HG03135 (cell line): ENCODE measurements at regions not wholly inside any gene's neighbourhood (a gene's known extent, or its start where the extent isn't known, plus 50 kb on each side); places are given as distances from the start of the nearest gene placed in this dataset.
"Not testable (repeated sequence)": the region's sequence is repeated elsewhere in the genome, so short reads cannot be mapped to it uniquely, and the experiment has no call there.

ENCODE experiments used
- ATAC-seq: cut with Tn5 transposase; IDR thresholded peaks from one replicate; pipeline ENCODE4 v1.9.1; 2021; ENCODE audit warnings: mild to moderate bottlenecking, moderate library complexity; ENCODE audit not compliant: unreplicated experiment

DNA sequence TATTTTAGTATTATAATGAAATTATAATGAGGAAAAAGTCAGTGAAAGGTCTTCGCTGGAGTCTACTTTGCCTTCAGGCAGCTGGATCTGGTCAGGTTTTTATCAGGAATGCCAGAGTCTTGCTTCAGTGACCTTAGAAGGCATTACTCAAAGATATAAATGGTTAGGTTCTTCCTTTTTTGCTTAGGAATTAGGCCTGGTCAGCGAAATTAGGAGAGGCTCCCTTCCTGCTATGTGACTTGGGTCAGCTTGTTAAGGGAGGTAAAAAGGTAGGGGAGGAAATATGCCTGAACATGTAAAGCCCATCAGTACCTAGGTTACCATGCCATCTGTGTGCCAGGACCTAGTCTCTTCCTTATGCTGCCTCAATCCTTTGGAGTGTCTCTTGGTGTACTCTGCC lies 115.1 kb downstream of the OTOR start:
- ATAC-seq: no peak

DNA sequence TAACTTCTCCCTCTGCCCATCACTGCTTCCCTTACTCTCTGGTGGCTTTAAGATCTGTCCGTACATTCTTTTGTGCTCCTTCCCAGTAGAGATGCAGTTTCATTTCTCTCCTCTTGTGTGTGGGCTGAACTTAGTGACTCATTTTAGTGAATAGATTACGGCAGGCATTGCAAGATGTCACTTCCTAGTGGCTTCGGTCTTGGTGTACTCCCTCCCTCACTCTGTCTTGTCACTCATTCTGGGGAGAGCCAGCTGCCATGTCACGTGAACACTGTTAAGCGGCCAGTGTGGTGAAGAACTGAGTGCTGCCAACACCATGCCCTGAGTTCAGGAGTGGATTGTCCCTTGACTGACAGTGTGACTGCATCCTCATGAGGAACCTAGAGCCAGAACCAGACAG lies 115.9 kb downstream of the OTOR start:
- no peak for ATAC-seq

DNA sequence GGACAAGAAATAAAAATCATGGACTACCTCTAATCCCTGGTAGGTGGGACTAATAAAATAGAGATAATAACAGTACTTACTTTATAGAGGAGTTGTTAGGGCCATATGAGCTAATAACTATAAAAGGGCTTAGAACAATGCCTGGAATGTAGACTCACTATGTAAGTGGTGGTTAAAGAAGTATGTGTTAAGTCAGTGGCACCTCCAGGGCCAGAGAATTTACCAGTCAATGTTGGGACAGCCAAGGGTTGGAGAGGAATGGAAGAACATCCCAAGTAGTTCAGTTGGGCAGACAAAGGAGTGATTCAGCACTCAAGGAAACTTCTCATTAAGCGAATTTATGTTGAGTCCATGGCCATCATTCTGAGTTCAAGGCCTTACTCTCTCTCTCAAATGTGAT lies 116.8 kb downstream of the OTOR start:
- ATAC-seq: no peak

DNA sequence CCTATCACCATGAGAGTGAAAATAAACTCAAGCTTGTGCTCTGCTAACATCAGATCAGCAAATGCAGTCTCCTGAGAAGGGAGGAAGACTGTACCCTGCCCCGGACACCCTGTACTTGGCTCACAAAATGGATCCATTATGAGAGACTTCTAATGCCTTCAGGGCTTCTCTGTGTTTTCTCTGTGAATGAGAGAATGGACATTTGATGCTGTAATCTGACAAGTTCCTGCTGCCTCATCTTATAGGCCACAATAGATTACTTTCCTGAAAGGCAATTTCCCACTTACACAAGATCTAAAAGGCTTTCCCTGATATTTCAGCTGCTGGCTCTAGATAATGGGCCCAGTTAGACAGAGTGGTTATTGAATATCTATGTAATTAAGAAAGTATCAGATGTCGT lies 117.2 kb downstream of the OTOR start:
- ATAC-seq: no peak

DNA sequence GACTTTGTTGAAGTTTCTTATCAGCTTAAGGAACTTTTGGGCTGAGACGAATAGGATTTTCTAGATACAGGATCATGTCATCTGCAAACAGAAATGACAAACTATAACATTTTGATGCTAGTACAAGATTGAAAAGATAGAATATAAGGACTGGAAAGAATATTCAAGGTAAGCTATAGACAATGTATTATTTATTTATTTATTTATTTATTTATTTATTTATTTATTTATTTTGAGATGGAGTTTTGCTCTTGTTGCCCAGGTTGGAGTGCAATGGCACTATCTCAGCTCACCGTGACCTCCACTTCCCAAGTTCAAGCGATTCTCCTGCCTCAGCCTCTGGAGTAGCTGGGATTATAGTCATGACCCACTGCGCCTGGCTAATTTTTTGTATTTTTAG lies 125.0 kb downstream of the OTOR start:
- ATAC-seq: not testable (repeated sequence)

DNA sequence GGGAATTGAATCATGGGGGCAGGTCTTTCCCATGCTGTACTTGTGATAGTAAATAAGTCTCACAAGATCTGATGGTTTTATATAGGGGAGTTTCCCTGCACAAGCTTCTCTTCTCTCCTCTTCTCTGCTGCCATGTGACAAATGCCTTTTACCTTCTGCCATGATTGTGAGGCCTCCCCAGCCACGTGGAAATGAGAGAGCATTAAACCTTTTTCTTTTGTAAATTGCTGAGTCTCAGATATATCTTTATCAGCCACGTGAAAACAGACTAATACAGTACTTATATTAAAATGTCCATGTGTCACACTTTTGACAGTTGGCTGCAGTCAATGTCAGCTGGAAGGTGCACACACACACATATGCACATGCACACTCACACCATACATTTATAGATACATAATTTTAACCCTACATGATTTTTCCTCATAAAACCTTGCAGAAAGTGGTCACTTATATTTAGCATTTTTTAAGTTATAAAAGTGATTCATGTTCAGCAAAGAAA lies 128.9 kb downstream of the OTOR start:
- ATAC-seq: no peak

DNA sequence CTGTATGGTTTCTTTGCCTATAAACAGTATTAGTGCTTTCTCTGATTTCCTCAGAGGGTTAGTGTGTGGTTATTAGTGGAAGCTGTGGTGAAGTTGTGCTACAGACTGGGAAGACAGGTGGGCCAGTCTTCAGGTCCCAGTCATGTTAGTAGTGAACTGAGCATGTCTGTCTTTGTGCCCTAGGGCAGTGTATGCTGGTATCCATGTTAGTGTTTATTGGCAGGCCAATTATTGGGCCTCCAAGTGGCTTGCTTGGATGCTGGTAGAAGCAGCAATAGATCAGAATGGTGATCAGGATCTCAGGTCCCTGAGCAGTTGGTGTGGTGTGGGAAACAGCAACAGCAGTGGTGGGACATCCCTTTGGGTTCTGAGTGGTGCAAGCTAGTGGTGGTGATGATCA lies 137.6 kb downstream of the OTOR start:
- no peak for ATAC-seq

DNA sequence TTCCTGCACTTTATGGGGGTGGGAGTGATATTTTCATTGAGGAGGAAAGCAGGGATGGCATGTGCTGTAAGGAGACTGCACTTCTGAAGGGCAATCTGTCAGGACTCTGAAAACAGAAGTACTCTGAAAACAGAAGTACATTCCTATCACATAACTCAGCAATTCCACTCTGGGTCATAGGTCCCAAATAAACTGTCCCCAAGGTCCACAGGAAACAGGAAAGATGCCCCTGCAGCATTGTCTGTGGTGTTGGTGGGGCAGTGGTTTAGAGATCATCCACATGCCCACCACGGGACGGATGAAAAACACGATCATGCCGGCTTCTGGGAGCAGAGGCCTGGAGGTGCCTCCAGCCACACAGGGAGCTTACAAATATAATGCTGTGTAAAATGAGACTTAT lies 150.3 kb downstream of the OTOR start:
- no peak for ATAC-seq

DNA sequence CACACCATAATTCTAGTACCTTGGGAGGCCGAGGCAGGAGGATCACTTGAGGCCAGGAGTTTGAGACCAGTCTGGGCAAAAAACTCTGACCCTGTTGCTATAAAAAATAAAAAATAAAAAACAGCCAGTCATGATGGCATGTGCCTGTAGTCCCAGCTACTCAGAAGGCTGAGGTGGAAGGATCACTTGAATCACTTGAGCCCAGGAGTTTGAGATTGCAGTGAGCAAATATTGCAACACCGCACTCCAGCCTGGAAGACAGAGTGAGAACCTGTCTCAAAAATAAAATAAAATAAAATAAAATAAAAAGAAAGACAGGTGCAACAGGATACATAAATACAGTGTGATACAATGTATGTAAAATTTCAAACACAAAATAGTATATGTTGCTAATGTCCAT lies 154.5 kb downstream of the OTOR start:
- ATAC-seq: no peak

DNA sequence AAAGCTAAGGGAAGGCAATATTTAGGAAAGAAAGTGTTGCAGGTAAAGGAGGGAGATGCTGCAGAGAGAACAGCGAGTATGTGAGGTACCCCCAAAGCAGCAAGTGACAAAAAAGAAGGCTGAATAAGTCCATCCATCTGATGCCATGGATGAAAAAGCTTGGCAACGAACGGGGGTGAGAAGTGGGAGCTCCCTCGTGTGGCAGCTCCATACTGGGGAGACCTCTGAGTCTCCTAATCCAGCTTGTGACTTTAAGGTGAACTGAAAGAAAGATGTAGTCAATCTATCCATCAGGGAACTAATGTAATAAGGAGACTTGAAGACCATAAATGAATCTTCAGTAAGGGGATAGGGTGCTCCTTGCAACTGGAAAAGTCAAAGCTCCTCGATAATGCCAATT lies 156.6 kb downstream of the OTOR start:
- no peak for ATAC-seq

DNA sequence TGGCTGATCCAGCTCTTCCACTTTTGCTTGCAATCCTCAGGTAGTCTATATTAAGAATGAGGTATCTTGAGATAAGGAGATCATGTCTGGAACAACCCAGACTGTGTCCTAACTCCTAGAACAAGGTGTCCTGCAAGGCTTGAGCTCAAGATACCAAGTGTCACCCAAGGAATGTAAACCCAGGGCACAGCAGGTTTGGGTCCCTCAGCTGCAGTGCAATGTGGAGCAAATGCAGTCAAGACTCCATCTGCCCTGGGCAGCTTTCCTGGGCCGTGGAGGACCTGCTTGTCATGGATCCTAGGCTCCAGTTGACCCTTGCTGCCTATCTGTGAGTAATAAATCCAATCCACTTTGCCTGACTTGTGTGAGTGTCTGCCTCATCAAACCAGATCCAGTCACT lies 166.1 kb downstream of the OTOR start:
- ATAC-seq: no peak

DNA sequence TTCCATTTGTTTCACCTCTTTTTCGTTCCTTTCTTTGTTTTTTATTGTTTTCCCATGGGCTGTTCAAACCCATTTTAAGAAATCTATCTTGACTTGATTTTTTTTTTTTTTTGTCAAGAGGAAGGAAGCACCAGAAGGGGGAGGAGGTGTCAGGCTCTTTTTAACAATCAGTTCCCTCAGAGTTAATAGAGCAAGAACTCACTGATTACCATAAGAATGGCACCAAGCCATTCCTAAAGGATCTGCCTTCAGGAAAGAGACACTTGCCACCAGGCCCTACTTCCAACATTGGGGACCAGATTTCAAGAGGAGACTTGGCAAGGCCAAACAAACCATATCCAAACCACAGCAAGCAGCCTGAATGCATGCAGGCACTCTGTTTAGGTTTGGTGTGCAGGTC lies 168.0 kb downstream of the OTOR start:
- no peak for ATAC-seq

DNA sequence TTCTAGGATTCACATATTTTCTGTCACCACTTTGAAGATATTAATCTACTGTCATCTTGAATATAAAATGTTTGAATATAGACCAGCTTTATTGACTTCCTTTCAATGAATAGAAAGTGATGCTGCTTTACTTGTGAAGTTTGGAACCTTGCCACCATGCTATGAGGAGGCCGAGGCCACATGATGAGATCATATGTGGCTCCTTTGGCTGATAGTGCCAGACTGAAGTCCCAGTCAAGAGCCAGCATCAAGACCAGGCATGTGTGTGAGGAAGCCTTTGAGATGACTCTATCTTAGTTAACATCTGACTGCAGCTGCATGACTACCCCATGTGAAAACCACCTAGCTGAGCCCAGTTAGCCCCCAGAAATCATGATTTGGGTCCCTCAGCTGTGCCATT lies 169.5 kb downstream of the OTOR start:
- no peak for ATAC-seq

DNA sequence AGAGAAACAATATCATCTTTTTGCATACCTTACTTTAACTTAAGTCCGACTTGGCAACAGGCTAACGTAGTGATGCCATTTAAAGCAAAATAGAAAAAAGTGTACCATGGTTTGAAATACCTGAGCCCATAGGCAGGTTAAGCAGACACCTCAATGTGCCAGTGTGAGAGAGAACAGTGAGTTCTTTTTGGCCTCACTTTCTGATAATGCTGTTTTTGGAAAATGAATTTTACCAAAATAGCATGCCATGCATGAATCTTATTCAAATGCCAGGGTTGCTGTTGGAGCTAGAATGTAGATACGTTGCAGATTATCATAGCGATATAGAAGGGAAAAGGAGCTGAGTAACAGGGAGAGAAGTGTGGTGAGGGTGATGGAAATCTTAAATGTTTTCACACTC lies 170.2 kb downstream of the OTOR start:
- no peak for ATAC-seq

DNA sequence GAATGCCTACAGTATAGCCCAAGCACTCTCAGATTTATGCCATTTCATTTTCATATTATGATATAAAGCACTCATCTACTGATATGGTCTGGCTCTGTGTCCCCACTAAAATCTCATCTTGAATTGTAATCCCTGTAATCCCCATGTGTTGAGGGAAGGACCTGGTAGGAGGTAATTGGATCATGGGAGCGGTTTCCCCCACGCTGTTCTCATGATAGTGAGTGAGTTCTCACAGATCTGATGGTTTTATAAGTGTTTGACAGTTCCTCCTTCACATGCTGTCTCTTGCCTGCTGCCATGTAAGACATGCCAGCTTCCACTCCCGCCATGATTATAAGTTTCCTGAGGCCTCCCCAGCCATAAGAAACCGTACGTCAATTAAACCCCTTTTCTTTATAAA lies 171.7 kb downstream of the OTOR start:
- no peak for ATAC-seq

DNA sequence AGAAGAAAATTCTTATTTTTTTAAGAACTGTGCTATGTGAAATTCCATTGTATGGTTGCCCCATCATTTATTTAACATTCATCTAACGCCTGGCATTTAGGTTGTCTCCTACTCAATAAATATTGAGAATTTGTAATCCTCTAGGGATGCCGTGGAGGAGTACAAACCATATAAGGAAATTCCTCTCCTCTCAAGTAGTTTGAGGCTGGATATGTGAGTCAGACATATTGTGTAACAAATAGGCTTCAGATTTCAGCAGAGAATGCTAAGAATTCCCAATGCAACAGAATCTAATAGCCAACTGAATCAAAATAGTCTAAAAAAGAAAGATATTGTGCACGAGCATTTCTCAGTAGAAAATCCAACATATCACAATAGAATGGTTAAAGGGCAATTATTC lies 174.7 kb downstream of the OTOR start:
- ATAC-seq: no peak

DNA sequence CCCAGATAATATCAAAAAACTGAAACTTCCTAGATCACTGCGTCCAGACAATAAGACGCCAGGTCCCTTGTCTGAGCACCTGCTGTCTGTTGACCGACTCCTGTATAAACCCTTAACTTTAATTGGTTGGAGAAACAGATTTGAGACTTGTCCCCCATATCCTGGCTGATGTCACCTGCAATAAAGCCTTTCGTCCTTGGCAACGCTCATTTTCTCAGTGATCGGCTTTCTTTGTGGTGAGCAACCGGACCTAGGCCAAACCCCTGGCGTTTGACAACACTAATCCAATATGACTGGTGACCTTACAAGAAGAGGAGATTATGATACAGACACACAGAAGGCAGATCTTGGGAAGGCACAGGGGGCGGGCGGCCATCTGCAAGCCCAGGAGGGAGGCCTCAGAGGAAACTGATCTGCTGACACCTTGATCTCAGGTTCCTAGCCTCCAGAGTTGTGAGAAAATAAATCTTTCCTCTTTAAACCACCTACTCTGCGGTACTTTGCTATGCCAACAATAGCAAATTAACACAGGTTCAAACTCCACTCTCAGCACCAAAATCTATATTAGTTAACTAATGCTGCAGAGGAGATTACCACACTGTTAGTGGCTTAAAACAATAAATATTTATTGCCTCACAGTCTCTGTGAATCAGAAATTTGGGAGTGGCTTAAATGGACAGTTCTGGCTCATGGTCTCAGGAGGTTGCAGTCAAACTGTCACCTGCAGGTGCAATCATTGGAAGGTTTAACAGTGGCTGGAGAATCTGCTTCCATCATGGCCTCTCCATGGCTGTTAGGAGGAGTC lies 178.7 kb downstream of the OTOR start:
- ATAC-seq: no peak

DNA sequence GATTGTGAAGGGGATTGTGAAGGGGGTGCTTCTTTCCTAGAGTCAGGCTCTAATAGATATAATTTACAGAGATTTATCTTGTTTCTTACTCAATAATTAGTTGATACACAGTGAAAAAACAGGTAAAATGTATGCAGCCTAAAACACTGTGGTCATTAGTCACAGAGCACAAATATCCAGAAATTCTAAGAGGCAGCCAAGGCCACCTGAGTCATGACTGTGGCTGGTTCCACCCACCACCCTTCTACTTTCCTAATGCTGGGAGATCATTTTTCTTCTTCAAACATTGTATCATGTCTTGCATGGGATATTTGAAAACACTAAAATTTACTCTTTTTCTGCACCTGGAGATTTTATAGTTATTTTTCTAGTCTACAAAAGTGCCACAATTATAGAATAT lies 181.6 kb downstream of the OTOR start:
- no peak for ATAC-seq

DNA sequence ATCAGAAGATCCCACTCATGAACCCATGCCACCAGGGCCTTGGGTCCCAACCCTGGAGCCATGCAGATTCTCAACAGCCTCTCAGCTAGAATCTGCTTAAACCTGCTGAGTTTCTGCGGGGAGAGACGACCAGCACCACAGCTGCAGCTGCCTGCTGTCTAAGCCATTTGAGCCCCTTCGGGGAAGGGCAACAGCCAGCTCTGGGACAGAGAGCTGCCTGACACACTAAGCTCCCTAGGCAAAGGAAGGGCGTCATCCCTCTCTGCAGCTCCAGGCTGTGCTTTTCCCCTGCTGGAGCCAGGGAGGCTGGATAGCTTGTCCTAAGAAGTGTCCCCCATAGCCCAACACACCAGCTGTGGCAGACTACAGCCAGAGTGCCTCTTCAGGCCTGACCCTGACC lies 182.5 kb downstream of the OTOR start:
- ATAC-seq: no peak

DNA sequence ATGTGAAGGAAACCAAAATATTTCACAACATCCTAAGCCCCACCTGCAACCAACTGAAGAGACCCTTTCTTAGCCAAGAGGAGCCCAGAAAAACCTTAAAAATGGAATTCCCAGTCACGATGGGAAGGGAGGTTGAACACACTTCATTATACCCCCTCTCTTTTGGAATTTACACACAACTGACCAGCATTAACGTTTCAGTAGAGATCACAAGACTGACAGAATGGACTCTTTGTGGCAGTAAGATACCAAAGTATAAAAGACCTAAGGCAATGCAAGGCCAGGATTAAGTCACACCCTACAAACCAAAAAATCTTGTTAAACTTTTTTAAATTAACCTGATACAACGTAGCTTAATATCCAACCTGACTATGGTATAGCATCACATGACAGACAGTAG lies 190.9 kb downstream of the OTOR start:
- ATAC-seq: no peak

DNA sequence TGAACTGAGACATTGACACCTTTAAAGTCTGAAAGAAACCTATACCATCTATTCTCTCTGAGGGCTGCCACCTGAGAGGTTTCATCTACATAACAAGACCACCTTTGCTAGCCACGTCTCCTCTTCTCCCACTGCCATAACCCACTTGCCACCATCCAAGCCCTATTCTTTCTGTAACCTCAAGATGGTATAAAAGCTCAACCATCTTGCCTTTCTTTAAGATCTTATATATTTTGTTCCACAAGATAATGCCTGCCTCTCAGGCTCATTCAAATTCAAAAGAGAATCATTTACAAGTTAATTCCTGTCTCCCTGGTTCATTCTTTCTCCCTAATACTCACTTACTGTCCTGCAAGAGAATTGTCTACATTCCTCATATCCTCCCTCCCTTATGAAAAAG lies 192.5 kb downstream of the OTOR start:
- ATAC-seq: no peak

DNA sequence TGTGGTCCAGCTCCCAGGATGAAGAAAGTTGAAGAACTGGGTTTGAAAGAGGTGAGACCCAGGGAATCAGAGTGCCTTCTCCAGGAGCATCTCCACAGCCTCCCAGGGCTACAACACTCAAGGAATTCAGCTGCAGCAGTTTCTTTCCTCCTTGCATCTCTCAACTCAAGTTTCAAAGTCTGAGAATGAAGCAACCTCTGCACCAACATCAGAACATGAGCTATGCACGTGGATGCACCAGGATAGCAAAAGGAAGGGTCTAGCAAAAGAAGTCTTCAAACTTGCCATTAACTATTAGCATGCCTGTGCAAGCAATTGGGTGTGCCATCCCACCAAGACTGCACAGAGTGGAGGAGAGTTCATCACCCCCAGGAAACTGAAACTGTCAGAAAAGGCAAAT lies 193.9 kb downstream of the OTOR start:
- ATAC-seq: no peak

DNA sequence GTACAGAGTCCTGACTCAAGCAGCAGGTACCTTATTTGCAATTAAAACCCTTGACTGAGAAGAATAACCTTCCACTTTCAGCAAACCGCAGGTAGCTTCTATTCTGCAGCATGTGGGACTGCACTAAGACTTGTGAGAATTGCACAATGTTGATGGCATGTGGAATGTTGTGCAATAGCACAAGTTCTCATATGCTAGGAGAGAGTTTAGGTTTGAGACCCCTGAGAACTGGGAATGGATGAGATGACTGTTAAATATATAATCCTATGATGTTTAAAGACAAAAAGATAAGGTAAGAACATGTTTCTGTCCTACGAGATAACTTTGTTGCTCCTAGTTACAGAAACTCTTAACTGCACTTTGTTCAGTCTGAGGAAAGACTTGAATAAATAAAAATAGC lies 194.6 kb downstream of the OTOR start:
- no peak for ATAC-seq
